ENCODE measurements at regions not wholly inside any gene's neighbourhood (a gene's known extent, or its start where the extent isn't known, plus 50 kb on each side); places are given as distances from the start of the nearest gene placed in this dataset.

- intact Hi-C loops (cut with micrococcal nuclease; ENCODE audit: unreplicated experiment), result no loop called here
- 97% methylated on average over 1 of the region's 1 CpG for WGBS (ENCODE audit: insufficient coverage, insufficient replicate concordance, low lambda C conversion rate, missing lambda C conversion rate)
These were observed 100.0 kb upstream of the EDEM3 start for GRCh38 chr1:184854496-184855140.

More at GRCh38 chr1:184854496-184855140, 100.0 kb upstream of the EDEM3 start:
- FAIRE-seq (no peak), ATAC-seq (no peak), DNase-seq (ENCODE audit: low read depth, low spot score) (no peak)
- Histone ChIP-seq H3K79me2 (ENCODE audit: control insufficient read depth, insufficient read depth, low read length) (no peaks in the 10 kb centered on the region), H3K27me3 (replicated peaks in 1 of 2; ENCODE audit: control insufficient read depth in 2 of 2, insufficient read depth in 2 of 2, low read length in 1 of 2) (no peaks in the 10 kb centered on the region), H3K9ac (ENCODE audit: control insufficient read depth, insufficient read depth, low read length) (no peak overlapping the region), H3K4me1 (ENCODE audit: control insufficient read depth, insufficient read depth, low read length) (peaks cover 5% of the 10 kb centered on the region), H4K20me1 (ENCODE audit: control insufficient read depth, insufficient read depth) (no peaks in the 10 kb centered on the region), H3K27ac (ENCODE audit: control insufficient read depth, insufficient read depth) (no peak overlapping the region), H3K9me3 (replicated peaks; ENCODE audit: control insufficient read depth, insufficient read depth, low read length) (no peaks in the 10 kb centered on the region), H2AFZ (ENCODE audit: control insufficient read depth, low read depth, low read length) (no peak overlapping the region), H3K4me3 (no peak overlapping the region), H3K4me2 (ENCODE audit: control insufficient read depth, insufficient read depth) (no peak overlapping the region), H3K36me3 (ENCODE audit: control insufficient read depth in 2 of 2, insufficient read depth in 2 of 2, low read length in 1 of 2) (no peaks in the 10 kb centered on the region; a peak in 1 of 4 replicates)
- ChIA-PET CTCF (interaction anchor here (0.6 to 1.6 kb wide), 4 partner anchors 9 to 119 kb away, joined by 3 read pairs; no protein-coding TSS in a partner anchor), POLR2A (no interaction called here), SMC1A (ENCODE audit: uncharacterized antibody, unreplicated experiment) (interaction anchor here (1.6 kb wide), 1 partner anchor 11 kb away, joined by 7 read pairs; no protein-coding TSS in a partner anchor), RAD21 (ENCODE audit: unreplicated experiment) (no interaction called here)
- no TSS peak for BruUV-seq (replicated peaks)
- TF ChIP-seq IKZF2 (IDR thresholded peaks at IDR 0.05) (no peak), NFYB (IDR thresholded peaks at IDR 0.05; ENCODE audit: insufficient read depth, low read depth, low read length) (no peak), SMARCA5 (IDR thresholded peaks at IDR 0.05) (no peak), NFYA (IDR thresholded peaks at IDR 0.05; ENCODE audit: borderline replicate concordance, low read depth, low read length) (no peak), ZBTB4 (CRISPR knock-in tag; IDR thresholded peaks at IDR 0.05) (no peak), ZNF384 (IDR thresholded peaks at IDR 0.05; ENCODE audit: borderline replicate concordance, low read depth, low read length) (no peak)
- in situ Hi-C loops (cut with MboI), result no loop called here

Measured in GM12878 (cell line).